Left renal pelvis (tissue), 4 donors: ENCODE measurements at regions not wholly inside any gene's neighbourhood (a gene's known extent, or its start where the extent isn't known, plus 50 kb on each side); places are given as distances from the start of the nearest gene placed in this dataset.
"Not testable (repeated sequence)": the region's sequence is repeated elsewhere in the genome, so short reads cannot be mapped to it uniquely, and the experiment has no call there.

ENCODE experiments used
- DNase-seq, 4 donors: peaks; one replicate each; pipeline ENCODE4 v3.0.0-alpha.2; 2013; ENCODE audit warnings: low read depth in 4 of 4, low spot score in 3 of 4

DNA sequence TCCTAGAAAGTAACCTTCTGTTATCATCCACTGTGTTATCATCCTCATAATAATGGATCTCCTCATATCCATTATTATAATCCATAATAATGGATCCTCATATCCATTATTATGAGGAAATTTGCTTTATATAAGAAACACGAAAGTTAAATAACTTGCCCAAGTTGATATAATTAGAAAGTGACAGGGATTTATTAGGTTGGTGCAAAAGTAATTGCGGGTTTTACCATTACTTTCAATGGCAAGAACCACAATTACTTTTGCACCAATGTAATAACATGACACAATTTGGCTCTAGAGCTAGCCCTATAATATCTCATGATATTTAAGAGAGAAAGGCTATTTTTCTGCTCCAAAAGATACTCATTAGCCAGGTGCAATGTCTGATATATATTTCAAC, 275.7 kb upstream of the STXBP5 start:
- DNase-seq, result no peak

- DNase-seq, result no peak
Measured at GRCh38 chr6:146931214-146931613, 273.0 kb upstream of the STXBP5 start.

GRCh38 chr6:146937316-146937715, 266.9 kb upstream of the STXBP5 start:
- DNase-seq, result no peak

DNA sequence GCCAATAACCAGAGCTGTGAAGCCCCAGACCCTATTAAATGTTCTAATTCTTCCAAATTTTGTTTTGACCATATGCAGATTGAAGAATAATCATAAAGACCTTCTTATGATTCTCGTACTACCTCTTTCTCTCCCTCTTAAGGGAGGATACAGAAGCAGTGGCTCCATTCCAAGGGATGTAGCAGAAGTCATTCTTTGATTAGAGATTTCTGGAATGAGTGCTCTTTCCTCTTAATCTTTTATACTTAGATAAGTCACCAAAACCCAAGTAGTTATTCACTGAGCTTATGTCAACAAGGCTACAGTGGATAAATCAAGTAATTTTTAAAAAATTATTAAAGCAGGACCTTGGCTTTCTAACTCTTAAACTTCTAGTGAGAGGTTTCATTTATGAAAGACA, 266.0 kb upstream of the STXBP5 start:
- DNase-seq, result no peak

DNA sequence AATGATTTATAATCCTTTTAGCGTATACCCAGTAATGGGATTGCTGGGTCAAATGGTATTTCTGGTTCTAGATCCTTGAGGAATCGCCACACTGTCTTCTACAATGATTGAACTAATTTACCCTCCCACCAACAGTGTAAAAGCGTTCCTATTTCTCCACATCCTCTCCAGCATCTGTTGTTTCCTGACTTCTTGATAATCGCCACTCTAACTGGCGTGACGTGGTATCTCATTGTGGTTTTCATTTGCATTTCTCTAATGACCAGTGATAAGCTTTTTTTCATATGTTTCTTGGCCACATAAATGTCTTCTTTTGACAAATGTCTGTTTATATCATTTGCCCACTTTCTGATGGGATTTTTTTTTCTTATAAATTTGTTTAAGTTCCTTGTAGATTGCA, 264.8 kb upstream of the STXBP5 start:
- not testable (repeated sequence) for DNase-seq

DNA sequence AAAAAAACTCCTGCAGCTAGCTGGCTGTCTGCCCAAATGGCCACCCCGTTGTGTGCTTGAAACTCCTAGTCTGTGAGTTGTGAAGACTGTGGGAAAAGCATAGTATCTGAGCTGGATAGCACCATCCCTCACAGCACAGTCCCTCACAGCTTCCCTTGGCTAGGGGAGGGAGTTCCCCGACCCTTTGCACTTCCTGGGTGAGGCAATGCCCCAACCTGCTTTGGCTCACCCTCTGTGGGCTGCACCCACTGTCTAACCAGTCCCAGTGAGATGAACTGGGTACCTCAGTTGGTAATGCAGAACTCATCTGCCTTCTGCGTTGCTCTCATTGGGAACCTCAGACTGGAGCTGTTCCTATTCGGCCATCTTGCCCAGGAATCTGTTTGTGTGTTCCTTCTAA, 260.6 kb upstream of the STXBP5 start:
- DNase-seq, result no peak

DNA sequence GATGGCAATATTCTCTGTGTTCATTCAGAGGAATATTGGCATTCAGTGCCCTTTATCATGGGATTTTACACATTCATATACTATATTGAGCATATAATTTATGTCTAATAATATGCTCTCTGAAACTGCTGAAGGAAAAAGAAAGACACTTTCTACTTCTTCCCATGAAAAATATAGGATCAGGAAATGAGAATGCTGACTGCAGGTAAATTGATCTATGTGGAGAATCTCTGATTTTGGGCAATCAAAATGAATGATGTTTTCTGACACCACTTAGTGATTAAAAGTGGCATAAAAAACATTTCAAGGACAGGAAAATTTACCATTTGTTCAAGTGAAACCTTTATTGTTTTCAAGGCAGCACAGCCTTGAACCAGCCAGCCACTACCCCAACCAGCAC, 260.1 kb upstream of the STXBP5 start:
- no peak for DNase-seq

DNA sequence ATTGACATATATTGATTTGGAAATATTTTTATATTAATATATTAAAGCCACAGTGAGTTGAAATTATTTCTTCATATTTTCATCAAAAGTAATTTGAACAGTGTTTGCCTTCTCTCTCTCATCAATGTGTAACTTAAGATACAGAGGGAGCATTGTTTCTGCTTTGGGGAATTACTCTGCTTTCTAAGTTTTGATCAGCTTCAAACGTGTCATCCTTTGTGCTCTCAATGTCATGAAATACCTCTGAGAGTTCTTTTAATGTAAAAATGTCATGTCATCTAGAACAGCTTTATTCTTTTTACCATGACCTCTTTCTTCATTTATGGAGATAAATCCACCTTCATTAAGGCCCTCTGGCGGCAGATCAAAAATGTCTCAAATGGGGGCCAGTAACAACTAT, 259.4 kb upstream of the STXBP5 start:
- DNase-seq, result no peak

- no peak for DNase-seq
Measured at GRCh38 chr6:146946559-146946958, 257.7 kb upstream of the STXBP5 start.

- no peak for DNase-seq
Measured at GRCh38 chr6:146948790-146949342, 255.4 kb upstream of the STXBP5 start.

DNA sequence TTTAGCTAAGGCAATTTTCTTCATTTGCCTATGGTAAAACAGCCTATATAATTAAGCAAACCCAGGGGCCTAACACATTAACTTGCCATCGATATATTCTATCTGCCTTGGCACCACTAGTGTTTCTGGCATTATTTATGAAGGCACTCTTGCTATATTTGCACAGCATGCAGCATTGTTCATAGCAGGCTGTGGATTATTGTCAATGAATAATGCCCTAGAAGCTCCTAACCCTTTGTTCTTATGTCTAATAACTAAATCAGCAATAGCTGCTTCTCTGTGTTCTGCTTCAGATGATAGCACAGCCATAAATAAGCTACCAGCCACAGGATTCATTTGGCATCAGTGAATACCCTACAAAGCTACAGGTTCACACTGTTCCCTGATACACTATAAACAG, 254.8 kb upstream of the STXBP5 start:
- no peak for DNase-seq

DNA sequence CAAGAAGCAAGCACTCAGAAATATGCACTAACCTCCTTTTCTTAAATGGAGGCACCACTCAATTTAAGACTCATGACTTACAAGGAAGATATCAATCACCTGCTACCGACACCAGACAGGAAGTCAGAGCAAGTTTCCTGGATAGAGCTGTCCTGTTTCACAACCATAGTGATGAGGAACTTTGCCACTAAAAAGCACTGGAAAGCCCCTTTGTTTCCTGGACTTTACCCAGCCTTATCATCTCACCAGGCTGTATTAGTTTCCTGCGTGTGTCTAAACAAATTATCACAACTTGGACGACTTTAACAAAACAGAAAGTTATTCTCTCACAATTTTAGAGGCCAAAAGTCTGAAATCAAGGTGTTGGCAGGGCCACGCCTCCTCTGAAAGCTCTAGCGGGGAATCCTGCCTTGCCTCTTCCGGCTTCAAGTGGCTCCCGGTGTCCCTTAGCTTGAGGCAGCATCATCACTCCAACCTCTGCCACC, 253.8 kb upstream of the STXBP5 start:
- no peak for DNase-seq

GRCh38 chr6:146955570-146955969, 248.6 kb upstream of the STXBP5 start:
- no peak for DNase-seq

GRCh38 chr6:146957181-146958093, 246.8 kb upstream of the STXBP5 start:
- no peak for DNase-seq

GRCh38 chr6:146961831-146962230, 242.4 kb upstream of the STXBP5 start:
- DNase-seq, result no peak

DNA sequence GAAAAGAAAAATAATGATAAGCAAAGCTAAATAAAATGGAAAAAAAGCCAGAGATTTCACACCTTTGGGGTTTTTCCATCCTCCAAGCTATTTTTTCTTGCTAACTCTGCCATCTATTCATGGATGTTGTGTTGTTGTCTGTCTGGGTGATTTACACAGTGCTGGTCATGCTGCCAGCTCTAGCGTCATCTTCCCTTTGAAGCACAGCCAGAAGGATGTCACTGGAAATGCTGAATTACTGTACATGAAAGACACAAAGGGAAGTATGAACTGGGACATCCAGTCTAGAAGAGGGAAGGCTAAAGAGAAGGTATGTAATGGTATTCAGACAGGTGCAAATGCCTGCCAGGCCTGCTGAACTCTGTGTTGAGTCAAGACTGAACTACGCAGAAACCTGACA, 241.9 kb upstream of the STXBP5 start:
- peak in 1 of 4 donors; percentile 11 for DNase-seq

- no peak for DNase-seq
Measured at GRCh38 chr6:146965110-146965689, 239.0 kb upstream of the STXBP5 start.

- DNase-seq, result peak in 1 of 4 donors; percentile 36
Measured at GRCh38 chr6:146968041-146968760, 236.0 kb upstream of the STXBP5 start.

DNA sequence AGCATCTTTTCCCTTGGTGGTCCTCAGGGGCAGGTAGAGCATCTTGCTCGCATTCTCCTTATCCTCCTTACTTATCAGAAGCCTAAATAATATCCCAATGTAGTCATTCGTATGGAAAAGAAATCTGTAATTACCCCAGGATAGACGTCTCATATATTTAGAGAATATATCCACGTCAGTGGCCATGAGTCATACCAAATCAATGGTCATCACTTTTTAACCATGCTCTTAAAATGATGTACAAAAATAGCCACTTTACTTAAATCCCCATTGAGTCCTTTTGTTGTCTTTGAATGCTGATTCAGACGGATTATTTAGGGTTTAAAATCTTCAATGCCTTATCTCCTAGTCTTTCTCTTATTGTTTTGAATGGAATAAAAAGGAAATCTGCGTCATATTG, 231.7 kb upstream of the STXBP5 start:
- no peak for DNase-seq

- DNase-seq, result no peak
Measured at GRCh38 chr6:146974351-146974750, 229.9 kb upstream of the STXBP5 start.

DNA sequence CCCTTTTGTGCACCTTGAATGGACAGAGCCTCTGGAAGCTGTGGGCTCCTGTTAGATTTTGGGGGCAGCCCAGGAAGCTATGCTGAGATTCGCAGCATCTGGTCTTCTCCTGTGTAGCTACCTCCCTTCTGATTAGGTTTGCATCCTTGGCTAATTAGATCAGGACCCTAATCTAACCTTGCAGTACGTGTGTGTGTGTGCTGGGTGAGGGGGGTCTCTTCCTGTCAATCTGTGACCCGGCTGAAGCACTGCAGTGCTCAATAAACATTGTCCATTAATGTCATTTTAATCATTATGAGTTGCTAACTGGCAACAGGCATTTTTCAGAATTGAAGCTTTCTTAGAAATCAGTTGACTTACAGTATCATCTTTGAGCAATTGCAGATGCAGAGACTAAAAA, 229.1 kb upstream of the STXBP5 start:
- DNase-seq, result no peak
